HG03280 (cell line): ENCODE measurements at regions not wholly inside any gene's neighbourhood (a gene's known extent, or its start where the extent isn't known, plus 50 kb on each side); places are given as distances from the start of the nearest gene placed in this dataset.
"Not testable (repeated sequence)": the region's sequence is repeated elsewhere in the genome, so short reads cannot be mapped to it uniquely, and the experiment has no call there.

Experiments used
- ATAC-seq: cut with Tn5 transposase; IDR thresholded peaks from one replicate; pipeline ENCODE4 v1.9.1; 2021; ENCODE audit warnings: mild to moderate bottlenecking, moderate library complexity; ENCODE audit not compliant: unreplicated experiment

- ATAC-seq: not testable (repeated sequence)
Observed at GRCh38 chr1:120465900-120466299, 51.1 kb downstream of the NBPF8 start.

GRCh38 chr1:120477663-120478062, 62.8 kb downstream of the NBPF8 start:
- not testable (repeated sequence) for ATAC-seq

GRCh38 chr1:120478400-120478799, 63.6 kb downstream of the NBPF8 start:
- not testable (repeated sequence) for ATAC-seq

GRCh38 chr1:120487542-120487941, 72.7 kb downstream of the NBPF8 start:
- not testable (repeated sequence) for ATAC-seq

GRCh38 chr1:120489217-120489616, 74.4 kb downstream of the NBPF8 start:
- ATAC-seq: not testable (repeated sequence)

GRCh38 chr1:120497145-120497544, 82.3 kb downstream of the NBPF8 start:
- not testable (repeated sequence) for ATAC-seq

- ATAC-seq: not testable (repeated sequence)
Observed at GRCh38 chr1:120503284-120503683, 88.4 kb downstream of the NBPF8 start.

GRCh38 chr1:120506352-120506751, 91.5 kb downstream of the NBPF8 start:
- ATAC-seq: not testable (repeated sequence)

- ATAC-seq: not testable (repeated sequence)
Observed at GRCh38 chr1:120508351-120508750, 93.5 kb downstream of the NBPF8 start.

- not testable (repeated sequence) for ATAC-seq
Observed at GRCh38 chr1:120509258-120509657, 94.4 kb downstream of the NBPF8 start.

- ATAC-seq: not testable (repeated sequence)
Observed at GRCh38 chr1:120513099-120513498, 98.3 kb downstream of the NBPF8 start.

- not testable (repeated sequence) for ATAC-seq
Observed at GRCh38 chr1:120513531-120513930, 98.7 kb downstream of the NBPF8 start.

GRCh38 chr1:120519196-120519595, 104.4 kb downstream of the NBPF8 start:
- ATAC-seq: not testable (repeated sequence)

- not testable (repeated sequence) for ATAC-seq
Observed at GRCh38 chr1:120524416-120524815, 109.6 kb downstream of the NBPF8 start.

- not testable (repeated sequence) for ATAC-seq
Observed at GRCh38 chr1:120525386-120525785, 110.6 kb downstream of the NBPF8 start.

- not testable (repeated sequence) for ATAC-seq
Observed at GRCh38 chr1:120529475-120530089, 114.7 kb downstream of the NBPF8 start.

GRCh38 chr1:120531455-120531854, 116.6 kb downstream of the NBPF8 start:
- ATAC-seq: not testable (repeated sequence)

- ATAC-seq: peak; percentile 48
Observed at GRCh38 chr1:120534361-120535047, 119.7 kb downstream of the NBPF8 start.

- ATAC-seq: peak; percentile 54
Observed at GRCh38 chr1:120535052-120535451, 120.2 kb downstream of the NBPF8 start.

- not testable (repeated sequence) for ATAC-seq
Observed at GRCh38 chr1:120541394-120541793, 126.6 kb downstream of the NBPF8 start.

- not testable (repeated sequence) for ATAC-seq
Observed at GRCh38 chr1:120542365-120542764, 127.5 kb downstream of the NBPF8 start.

- not testable (repeated sequence) for ATAC-seq
Observed at GRCh38 chr1:120542940-120543339, 128.1 kb downstream of the NBPF8 start.
